PFSK-1 (cell line): ENCODE measurements at regions not wholly inside any gene's neighbourhood (a gene's known extent, or its start where the extent isn't known, plus 50 kb on each side); places are given as distances from the start of the nearest gene placed in this dataset.

Experiments
- FOXP2 ChIP-seq: optimal IDR thresholded peaks from 2 replicates; pipeline ENCODE3; 2011; ENCODE audit warnings: borderline replicate concordance, control low read depth, inconsistent platforms; ENCODE audit not compliant: insufficient read depth; ENCODE audit errors: extremely low read length, extremely low read depth
- POLR2AphosphoS5 ChIP-seq: IDR thresholded peaks from 2 replicates; pipeline ENCODE4 v1.6.1; 2012; ENCODE audit warnings: low read depth, mild to moderate bottlenecking, control low read depth, low read length, moderate library complexity
- SIN3A ChIP-seq: IDR thresholded peaks from 2 replicates; pipeline ENCODE4 v1.6.1; 2012; ENCODE audit warnings: mild to moderate bottlenecking, low read length, moderate library complexity, borderline replicate concordance; ENCODE audit not compliant: insufficient read depth
- TAF1 ChIP-seq: IDR thresholded peaks from 2 replicates; pipeline ENCODE4 v1.6.1; 2012; ENCODE audit warnings: low read length, control low read depth, borderline replicate concordance; ENCODE audit not compliant: insufficient read depth
- TF ChIP-seq, protein P1 (sequence below), 2 experiments: IDR thresholded peaks; 2 replicates each; pipeline versions ENCODE4 v1.6.1 to v1.8.0; 2011 to 2012; ENCODE audit warnings: low read depth in 2 of 2, low read length in 2 of 2, control low read depth in 1 of 2, inconsistent platforms in 1 of 2, mild to moderate bottlenecking in 1 of 2, moderate library complexity in 1 of 2; ENCODE audit not compliant: insufficient read depth in 1 of 2

DNA sequence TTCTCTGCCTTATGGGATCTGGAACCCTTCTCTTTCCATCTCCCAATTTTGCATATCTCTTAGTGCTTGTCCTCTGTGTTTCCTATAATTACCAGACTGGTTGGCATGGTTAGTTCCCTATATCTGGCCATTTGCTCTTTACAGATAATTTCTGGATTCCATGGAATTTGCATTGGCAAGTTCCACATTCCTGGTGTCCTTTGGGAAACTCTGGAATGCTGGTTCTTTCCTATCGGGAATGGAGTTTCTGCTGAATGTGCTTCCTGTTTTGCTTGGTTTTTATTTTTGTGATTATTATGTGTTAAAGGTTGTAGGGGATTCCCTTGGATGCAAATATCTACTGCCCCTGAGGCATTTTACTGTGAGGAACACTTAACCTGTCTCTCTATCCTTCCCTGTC, 193.0 kb upstream of the BTG1 start:
- TF ChIP-seq SIN3A, result no peak
- TF ChIP-seq TAF1, result no peak
- TF ChIP-seq, protein P1, sequence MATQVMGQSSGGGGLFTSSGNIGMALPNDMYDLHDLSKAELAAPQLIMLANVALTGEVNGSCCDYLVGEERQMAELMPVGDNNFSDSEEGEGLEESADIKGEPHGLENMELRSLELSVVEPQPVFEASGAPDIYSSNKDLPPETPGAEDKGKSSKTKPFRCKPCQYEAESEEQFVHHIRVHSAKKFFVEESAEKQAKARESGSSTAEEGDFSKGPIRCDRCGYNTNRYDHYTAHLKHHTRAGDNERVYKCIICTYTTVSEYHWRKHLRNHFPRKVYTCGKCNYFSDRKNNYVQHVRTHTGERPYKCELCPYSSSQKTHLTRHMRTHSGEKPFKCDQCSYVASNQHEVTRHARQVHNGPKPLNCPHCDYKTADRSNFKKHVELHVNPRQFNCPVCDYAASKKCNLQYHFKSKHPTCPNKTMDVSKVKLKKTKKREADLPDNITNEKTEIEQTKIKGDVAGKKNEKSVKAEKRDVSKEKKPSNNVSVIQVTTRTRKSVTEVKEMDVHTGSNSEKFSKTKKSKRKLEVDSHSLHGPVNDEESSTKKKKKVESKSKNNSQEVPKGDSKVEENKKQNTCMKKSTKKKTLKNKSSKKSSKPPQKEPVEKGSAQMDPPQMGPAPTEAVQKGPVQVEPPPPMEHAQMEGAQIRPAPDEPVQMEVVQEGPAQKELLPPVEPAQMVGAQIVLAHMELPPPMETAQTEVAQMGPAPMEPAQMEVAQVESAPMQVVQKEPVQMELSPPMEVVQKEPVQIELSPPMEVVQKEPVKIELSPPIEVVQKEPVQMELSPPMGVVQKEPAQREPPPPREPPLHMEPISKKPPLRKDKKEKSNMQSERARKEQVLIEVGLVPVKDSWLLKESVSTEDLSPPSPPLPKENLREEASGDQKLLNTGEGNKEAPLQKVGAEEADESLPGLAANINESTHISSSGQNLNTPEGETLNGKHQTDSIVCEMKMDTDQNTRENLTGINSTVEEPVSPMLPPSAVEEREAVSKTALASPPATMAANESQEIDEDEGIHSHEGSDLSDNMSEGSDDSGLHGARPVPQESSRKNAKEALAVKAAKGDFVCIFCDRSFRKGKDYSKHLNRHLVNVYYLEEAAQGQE (IDR thresholded peaks at IDR 0.05; ENCODE audit: insufficient read depth in 1 of 2, low read depth in 2 of 2, low read length in 2 of 2), result no peak
- no peak for TF ChIP-seq FOXP2
- TF ChIP-seq POLR2AphosphoS5, result no peak

GRCh38 chr12:92338102-92338501, 192.5 kb upstream of the BTG1 start:
- TF ChIP-seq FOXP2, result no peak
- TF ChIP-seq, protein P1 (IDR thresholded peaks at IDR 0.05; ENCODE audit: insufficient read depth in 1 of 2, low read depth in 2 of 2, low read length in 2 of 2), result no peak
- no peak for TF ChIP-seq TAF1
- no peak for TF ChIP-seq SIN3A
- TF ChIP-seq POLR2AphosphoS5, result no peak

DNA sequence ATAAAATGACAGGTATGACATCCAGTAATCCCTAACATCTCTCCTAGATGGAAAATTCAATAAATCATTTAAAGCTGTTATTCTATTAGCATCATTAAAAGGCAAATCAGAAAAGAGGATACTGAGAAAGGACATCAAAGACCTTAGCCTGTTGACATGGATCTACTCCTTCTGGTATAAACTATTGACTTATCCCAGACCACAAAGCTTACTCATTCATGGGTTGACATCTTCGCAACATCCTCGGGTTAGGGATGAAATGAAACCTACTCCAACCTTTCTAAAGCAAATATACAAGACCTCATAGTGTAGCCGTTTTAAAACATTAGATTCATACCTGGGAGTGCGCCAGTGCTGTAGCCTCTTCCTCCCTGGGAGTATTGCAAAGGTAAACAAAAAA, 191.5 kb upstream of the BTG1 start:
- TF ChIP-seq, protein P1 (IDR thresholded peaks at IDR 0.05; ENCODE audit: insufficient read depth in 1 of 2, low read depth in 2 of 2, low read length in 2 of 2), result no peak
- no peak for TF ChIP-seq TAF1
- TF ChIP-seq SIN3A, result no peak
- no peak for TF ChIP-seq FOXP2
- no peak for TF ChIP-seq POLR2AphosphoS5

- no peak for TF ChIP-seq TAF1
- TF ChIP-seq FOXP2, result no peak
- TF ChIP-seq POLR2AphosphoS5, result no peak
- no peak for TF ChIP-seq SIN3A
- TF ChIP-seq, protein P1 (IDR thresholded peaks at IDR 0.05; ENCODE audit: insufficient read depth in 1 of 2, low read depth in 2 of 2, low read length in 2 of 2), result no peak
Observed at GRCh38 chr12:92336641-92337040, 191.0 kb upstream of the BTG1 start.

DNA sequence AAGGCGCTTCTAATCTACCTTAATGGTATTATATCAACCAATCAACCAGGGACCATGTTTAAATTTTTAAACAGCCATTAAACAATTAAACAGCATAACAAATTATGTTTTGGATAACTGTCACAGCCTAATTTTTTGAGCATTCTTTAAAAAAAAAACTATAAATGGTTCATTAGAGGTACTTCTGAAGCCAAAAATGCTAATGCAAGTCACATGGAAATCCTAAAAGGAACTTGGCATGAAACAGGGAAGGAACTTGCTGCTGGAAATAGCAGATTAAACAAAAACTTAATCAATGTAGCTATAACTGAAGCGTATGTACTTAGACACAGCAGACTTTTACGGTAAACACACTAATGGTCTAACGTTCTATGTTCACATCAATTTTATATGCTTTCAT, 190.2 kb upstream of the BTG1 start:
- TF ChIP-seq FOXP2 (no peak), SIN3A (no peak), TAF1 (no peak), POLR2AphosphoS5 (no peak)
- TF ChIP-seq, protein P1 (IDR thresholded peaks at IDR 0.05; ENCODE audit: insufficient read depth in 1 of 2, low read depth in 2 of 2, low read length in 2 of 2), result no peak
